NT2/D1 (cell line): ENCODE measurements at regions not wholly inside any gene's neighbourhood (a gene's known extent, or its start where the extent isn't known, plus 50 kb on each side); places are given as distances from the start of the nearest gene placed in this dataset.

Experiments used
- SUZ12 ChIP-seq: IDR thresholded peaks from 2 replicates; pipeline ENCODE4 v1.6.1; 2011; ENCODE audit not compliant: insufficient read length, insufficient read depth; ENCODE audit errors: extremely low read depth
- ZNF274 ChIP-seq: IDR thresholded peaks from 2 replicates; pipeline ENCODE4 v1.6.1; 2011; ENCODE audit warnings: mild to moderate bottlenecking, low read depth, low read length

GRCh38 chr1:5492846-5493245, 499.4 kb downstream of the NPHP4 start:
- no peak for TF ChIP-seq ZNF274
- TF ChIP-seq SUZ12 = no peak
